ENCODE measurements at regions not wholly inside any gene's neighbourhood (a gene's known extent, or its start where the extent isn't known, plus 50 kb on each side); places are given as distances from the start of the nearest gene placed in this dataset.

DNA sequence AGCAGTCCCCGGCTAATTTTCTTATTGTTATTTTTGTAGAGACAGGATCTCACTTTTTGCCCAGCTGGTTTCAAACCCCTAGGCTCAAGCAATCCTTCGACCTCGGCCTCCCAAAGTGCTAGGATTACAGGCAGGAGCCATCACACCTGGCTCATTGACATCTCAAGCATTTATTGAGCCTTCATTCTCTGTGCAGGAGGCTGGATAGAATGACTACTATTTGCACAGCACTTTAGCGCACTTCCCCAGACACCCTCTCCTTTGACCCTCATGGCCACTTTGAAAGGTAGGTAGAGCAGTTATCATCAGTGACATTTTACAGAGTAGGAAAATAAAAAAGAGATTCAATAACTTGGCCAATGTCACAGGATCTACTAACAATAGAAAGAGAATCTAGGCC is 124.0 kb upstream of the STXBP5 start:
- no peak for ATAC-seq

DNA sequence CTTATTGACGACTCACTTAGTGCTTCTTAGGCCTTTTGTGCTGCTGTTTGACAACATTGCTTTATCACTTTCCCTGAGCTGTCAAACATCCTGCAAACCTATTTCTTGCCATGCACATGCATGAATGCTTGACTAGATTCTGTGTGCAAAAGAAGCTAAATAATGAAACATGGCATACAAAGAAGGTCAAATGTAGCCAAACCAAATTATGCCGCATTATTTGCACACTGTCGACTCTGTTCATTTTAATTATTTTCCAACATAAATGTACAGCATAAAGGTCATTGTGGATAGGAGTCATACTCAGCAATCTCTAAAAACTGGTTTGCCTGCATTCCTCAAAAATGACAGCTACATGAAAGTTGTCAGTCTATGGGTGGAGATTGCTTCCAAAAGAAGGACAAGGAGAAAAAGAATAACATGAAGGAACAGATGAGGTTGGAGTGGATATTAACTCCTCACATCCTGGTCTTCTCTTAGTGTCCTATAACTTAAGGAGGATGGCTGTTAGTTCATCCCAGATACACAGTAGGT is 123.1 kb upstream of the STXBP5 start:
- no peak for ATAC-seq

DNA sequence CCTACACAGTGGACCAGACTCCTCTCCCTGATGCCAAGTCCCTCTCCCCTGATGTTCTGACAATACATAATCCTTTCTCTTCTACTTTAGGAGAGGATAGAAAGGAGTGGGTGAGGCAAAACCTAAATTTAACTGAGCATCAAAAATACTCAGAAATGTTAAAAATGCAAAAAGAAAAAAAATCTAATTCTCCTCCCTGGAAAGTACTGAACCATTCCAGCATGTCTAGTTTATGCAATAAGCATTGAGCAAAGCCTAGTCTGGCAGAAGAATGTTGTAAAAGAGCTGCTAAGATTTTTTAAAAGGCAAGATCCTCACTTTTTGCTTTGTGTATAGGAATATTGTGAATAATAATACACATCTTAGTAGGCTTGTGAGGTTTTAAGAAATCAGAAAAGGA is 116.6 kb upstream of the STXBP5 start:
- no peak for ATAC-seq

DNA sequence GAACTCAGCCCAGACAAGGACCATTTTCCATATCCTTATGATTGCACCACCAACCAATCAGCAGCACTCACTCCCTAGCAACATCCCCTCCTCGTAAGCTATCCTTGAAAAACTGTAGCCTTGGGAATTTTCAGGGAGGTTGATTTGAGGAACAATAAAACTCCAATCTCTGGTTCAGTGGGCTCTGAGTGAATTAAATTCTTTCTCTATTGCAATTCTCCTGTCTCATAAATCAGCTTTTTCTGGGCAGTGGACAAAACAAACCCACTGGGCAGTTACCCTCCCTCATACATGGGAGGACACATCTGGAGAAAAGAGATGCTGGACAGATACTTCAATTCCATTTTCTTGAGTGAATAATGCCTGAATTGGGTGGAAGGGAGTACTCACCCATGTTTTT is 115.4 kb upstream of the STXBP5 start:
- ATAC-seq = no peak

DNA sequence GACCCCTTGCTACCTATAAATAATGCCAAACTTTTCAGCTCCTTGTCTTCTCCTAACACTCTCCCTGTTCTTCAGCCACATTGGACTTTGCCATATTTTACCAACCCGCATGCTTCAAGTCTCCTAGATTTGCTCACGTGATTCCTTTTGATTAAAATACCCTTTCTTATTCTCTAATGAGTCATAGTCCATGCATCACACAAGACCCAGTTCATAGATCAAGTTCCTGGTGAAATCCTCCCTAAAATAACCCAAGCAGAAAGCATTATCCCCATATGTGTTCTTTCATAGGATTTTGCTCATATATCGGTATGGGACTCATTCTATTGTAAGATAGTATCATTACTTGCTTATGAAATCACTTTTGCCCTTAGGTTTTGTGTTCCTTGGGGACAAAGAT is 108.9 kb upstream of the STXBP5 start:
- ATAC-seq = no peak

DNA sequence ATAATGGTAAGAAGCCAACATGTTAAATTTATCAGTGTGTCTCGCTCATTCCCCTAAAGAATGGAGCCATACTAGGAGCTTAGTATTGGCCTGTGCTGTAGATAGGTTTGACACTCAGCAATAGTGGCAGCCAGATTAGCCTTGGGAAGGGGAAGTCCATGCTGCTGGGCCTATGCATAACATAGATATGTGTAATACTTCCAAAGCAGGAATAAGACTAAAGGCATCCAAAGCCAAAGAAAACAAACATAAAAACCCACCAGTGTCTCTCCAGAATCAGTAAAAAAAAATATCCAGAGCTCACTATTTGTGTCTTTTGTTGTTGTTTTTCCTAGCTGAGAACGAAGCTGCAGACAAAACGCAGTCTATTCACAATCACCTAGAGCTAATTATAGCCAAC is 104.2 kb upstream of the STXBP5 start:
- no peak for ATAC-seq

DNA sequence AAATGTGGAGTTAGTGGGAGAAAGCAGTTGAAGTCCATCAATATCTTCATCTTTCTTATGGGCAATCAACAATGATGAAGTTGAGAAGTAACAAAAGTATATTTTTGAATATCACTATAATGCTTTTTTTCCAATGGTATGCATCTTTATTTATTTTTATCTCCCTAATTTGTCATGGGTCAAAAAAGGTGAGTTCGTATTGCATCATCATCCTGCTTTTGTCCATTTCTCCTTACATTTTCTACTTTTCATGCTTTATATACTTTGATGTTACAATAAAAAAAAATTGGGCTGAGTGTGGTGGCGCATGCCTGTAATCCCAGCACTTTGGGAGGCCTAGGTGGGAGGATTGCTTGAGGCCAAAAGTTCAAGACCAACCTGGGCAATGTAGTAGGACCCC is 101.2 kb upstream of the STXBP5 start:
- ATAC-seq = no peak

DNA sequence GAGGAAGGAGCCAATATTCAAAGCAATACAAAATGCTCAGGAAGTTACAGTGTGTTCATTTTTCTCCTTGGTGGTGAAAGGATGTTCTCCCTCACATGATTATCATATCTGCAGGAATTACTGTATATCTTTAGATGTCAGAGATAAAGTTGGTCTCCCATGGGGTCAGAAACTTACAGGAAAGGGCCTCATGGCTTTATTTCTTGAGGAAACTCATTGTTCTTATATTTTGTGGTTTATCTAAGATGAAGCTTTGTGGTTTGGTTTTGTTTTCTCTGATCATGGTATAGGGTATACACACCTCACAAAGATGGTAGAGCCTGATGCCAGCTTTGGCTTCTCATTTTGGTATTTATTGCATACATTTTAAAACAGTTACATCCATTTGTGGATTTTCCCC is 100.5 kb upstream of the STXBP5 start:
- no peak for ATAC-seq

DNA sequence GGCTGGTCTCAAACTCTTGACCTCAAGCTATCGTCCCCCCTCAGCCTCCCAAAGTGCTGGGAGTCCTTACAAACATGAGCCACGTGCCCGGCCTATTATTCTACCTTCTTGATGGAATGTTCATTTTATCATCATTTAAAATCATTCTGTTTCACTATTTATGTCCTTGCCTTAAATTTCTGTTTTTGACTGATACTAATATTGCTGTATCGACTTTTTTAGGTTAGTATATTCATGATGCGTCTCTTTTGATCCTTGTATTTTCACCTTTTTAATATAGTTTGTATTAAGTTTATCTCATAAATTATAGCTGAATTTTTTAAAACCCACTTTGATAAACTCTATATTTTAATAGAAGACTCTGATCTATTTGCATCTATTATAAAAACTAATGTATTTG is 98.4 kb upstream of the STXBP5 start:
- no peak for ATAC-seq

DNA sequence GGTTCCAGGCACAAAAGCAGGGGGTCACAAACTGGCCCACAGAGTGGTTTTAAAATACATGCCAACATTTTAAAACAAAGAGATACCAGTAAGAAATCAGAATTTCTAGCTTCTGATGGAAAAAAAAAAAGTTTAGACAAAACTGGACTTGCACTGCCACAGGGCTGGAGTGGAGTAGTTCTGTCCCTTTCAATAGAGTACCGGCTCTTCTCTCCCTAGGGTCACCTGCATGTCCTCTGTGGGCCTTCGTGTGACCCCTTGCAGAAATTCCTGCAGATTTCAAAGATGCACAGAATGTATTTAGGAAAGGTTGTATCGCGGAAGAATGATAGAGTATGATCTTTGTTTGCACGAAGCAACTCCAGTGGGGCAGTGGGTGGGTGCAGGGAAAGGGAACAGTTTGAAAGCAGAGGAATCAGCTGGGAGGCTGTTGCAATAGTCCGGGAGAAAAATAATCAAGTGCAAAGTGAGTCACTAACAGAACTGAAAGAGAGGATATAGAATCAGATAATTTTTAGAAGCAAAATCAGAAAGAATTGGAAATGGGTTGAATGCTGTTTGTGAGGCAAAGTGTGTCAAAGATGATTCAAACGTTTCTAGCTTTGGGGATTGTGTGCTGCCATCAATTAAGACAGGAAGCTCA is 97.3 kb upstream of the STXBP5 start:
- ATAC-seq = no peak

DNA sequence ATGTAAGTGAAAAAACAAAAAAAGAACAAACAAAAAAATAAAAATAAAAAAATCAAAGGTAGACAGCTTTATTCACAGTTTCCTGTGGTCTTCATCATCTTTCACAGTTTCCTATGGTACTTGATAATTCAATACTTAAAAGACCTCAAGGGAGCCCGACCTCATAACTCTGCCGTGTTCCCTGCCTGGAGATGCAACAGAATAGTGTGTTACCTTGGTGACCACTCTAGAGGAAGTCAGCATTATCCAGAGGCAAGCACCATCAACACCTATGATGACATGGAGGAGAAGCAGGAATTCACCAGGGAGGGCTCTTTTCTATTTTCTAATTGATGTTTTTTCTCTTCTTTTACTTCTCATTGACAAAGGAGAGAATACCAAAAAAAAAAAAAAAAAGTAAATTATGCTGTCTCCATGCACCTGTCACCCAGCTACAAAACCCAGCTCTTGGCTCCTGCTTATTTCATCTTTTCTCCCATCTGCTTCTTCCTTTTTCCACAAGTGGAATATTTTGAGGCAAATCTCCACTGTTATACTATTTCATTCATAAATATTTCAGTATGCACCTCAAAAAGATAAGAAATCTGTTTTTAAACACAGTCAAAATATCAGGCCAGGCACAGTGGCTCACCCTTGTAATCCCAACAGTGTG is 95.8 kb upstream of the STXBP5 start:
- no peak for ATAC-seq

DNA sequence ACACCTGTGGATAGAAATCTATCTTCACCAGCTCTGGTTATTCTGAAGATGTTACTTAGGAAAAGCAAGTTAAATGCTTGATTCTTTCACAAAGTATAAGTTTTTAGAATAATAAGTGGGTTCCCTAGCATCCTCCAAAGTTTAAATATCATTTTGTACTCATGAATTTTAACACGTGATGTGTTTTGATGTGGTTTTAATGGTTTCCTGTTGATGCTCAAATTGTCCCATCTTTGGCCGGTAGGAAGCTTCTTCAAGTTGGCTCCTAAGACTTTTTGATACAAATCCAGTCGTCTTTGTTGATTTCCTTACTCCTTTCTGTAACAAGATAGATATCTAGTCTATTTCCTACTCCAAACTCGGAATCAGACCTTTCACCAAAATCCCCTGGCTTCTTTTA is 94.5 kb upstream of the STXBP5 start:
- ATAC-seq = no peak

DNA sequence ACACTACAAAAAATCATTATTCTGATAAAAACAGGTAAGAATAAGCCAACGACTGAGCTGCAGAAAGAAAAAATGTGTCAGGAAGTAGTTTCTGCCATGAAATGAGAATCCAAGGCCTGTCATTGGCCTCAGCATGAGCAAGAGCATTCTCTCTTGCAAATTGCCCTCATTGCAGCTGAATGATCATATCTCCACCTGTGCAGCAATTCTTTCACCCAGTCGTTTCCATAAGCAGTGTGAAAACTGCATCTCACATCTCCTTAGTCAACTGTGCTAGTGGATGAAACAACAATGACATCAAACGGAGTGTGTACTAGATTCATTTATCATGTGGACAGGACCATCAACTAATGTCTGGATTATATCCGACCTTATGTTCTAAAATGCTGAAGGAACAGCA is 88.2 kb upstream of the STXBP5 start:
- ATAC-seq = no peak

DNA sequence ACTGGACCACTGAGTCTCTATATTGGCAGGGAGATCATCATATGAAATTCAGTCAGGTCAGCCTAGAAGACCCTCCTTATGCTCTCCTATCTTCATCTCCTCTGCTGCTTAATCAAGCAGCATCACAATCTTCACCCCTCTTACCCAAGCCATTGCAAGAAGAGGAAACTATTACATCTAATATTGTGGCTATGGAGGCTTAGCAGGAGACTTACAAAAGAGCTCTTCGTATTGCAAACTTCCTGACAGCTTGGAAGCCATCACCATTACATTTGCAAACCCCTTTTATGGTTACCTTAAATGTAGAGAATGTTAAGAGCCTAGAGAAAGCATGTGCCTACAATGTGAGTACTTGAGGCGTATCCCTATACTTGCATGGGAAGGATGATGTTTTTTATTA is 87.2 kb upstream of the STXBP5 start:
- ATAC-seq = no peak

DNA sequence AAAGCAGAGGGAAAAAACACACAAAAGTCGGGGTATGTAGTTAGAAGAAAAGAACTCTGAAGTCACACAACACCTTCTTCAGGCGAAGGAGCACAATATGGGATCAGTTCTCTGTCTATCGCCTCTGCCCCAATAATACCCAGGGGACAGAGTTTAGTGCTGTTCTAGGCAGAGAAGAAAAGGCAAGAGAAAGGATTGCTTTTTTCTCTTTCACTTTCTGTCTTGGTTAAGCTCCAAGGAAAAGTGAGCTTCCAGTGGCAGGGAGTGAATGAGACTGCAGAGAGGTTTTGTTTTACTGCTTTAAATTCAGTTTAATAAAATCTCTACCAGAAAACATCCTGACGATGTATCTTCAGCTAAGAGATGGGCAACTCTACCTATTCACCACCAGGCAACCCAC is 86.6 kb upstream of the STXBP5 start:
- no peak for ATAC-seq

DNA sequence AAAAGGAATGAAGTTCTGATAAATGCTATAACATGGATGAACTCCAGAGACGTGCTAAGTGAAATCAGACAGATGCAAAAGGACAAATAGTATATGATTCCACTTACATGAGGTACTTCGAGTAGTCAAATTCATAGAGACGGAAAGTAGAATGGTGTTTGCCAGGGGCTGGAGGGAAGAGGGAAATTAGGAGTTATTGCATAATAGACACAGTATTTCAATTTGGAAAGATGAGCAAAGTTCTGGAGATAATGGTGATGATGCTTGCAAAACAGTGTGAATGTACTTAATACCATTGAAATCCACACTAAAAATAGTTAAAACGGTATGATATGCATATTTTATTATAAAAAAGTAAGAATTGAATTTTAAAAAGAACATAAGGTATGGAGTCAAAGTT is 84.9 kb upstream of the STXBP5 start:
- ATAC-seq = no peak

DNA sequence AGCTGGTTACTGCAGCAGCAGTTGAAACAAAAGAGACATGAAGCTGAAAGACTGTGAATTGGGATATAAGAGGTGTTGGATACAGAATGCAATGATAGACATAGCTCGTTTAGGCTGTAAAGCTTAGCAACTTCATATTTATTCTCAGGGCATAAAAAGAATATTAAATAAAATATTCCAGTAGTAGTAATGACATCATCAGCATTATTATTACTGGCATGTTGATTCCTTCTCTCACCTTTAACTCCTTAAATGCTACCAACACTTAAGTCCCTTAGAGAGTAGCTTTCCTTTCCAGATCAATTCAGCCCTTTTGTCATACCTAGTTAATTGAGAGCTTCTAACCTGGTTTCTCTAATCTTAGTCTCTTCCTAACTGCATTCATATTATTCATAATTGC is 81.4 kb upstream of the STXBP5 start:
- no peak for ATAC-seq

DNA sequence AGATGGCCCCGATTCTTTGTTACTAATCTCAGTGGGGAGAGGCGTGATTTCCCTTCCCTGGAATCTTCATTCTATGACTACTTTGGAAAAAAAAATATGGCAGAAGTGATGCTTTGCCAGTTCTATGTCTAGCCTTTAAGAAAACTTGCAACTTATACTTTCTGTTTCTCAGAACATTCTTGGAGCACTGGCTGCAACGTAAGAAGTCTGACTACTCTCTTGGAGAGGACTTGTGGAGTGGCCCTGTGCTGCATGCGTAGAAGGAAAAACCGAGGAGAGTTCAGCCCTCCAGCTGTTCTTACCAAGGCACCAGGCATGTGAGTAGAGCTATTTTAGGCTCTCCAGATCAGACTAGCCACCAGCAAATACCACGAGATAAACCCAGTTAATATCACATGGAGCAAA is 77.6 kb upstream of the STXBP5 start:
- ATAC-seq = no peak

DNA sequence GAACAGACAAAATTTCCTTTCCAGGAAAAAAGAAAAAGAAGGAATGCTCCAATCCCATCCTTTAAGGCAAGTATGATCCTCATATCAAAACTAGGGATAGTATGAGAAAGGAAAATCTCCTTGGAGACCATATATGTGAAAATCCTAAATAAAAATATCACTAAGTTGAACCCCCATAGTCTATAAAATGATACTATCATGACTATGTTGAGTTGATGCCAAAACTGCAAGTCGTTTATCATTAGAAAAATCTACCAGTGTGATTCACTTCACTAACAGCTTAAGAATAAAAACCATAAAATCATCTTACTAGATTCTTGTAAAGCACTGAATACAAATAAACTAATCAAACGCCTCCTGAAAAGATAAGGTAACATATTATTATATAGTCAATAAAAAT is 76.6 kb upstream of the STXBP5 start:
- no peak for ATAC-seq

DNA sequence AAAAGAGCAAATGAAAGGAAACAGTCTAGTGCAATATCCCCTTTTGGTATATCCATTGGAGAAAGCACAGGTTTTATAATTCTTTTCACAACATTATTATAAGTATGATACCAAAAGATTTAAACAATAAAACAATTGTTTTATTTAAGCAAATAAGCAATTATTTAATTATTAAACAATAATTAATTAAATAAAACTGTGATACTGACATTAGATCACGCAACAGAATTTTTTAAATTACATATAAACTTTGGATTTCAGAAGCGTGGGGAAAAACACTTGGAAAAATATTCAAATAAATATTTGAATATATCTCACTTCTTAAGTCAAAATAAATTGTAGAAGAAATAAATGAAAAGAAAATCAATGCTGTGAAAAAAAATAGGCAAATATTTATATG is 76.2 kb upstream of the STXBP5 start:
- no peak for ATAC-seq

DNA sequence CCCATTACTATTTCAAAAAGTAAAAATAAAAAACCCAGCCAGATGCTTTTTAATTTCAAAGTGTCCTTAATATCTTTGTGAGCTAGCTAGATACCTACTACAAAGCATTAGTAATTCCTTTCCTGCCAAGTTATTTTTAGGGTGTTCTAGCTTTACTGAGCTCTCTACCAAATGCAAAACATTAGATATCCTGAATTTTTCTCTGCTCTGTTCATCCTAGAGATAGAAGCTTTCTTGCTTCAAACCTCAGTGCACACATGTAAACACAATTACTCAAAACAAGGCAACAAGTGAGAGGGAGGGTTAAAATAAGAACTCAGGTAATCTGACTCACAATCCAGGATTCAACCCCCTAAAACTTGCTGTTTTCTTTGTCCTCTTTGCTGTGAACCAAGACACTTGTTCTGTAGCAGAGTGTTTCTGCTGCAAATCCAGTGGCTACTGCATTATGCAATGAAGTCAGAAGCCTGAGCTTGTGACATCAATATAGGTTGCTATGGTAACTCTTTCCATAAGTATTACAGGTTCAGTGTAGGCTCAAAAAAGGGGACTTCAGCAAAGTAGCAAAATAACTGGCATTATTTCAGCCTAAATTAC is 72.6 kb upstream of the STXBP5 start:
- no peak for ATAC-seq

DNA sequence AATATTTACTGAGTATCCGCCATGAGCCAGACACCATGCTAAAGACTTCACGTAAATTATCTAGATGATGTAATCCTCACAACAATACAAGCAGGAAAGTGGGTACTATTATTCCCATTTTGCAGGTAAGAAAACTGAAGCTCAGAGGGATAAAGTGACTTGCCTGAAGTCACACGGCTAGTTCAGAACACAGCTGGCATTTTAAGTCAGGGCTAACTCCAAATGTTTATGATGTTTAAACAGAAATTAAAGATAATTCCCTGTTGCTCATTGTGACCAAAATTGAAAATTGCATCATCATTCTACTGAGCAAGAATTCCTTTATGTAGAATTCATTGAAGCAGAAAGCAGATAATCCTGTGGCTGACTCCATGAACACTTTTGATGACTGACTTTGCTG is 71.3 kb upstream of the STXBP5 start:
- no peak for ATAC-seq

DNA sequence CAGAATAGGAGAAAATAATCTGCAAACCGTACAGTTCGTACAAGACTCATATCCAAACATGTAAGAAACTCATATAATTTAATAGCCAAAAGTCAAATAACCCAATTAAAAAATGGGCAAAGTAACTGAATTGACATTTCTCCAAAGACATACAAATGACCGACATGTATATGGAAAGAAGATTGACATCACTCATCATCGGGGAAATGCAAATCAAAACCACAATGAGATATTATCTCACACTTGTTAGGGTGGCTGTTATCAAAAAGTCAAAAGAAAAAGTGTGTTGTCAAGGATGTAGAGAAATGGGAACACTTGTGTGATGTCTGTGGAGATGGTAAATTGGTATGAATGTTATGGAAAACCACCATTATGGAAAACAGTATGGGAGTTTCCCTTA is 70.5 kb upstream of the STXBP5 start:
- no peak for ATAC-seq

DNA sequence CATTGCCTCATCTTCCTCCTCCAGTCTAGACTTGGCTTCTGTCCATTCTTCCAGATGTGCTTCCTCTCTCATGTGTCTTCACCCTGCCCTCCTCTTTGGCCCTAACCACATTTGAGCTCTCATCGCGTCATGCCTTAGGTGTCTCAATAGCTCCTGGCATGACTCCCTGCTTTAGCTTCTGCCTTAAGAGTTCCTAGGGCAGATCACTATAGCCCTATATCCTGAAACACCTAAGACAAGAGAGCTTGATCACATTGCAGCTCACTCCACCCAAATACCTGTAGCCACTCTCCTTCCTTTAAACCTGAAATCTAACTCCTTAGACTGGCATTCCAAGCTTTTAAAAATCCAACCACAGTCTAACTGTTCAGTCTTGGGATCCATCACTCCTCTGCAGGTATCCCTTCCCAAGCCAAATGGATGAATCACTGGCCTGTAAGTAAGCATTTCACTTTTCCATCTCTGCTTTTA is 69.0 kb upstream of the STXBP5 start:
- ATAC-seq = no peak

All from activated CD4-positive, CD25-positive, alpha-beta regulatory T cell treated with anti-CD3 and anti-CD28 coated beads, Interleukin-2, amount 50 U/mL, for 24 hours (primary cell).